GM12878 (cell line): ENCODE measurements at regions not wholly inside any gene's neighbourhood (a gene's known extent, or its start where the extent isn't known, plus 50 kb on each side); places are given as distances from the start of the nearest gene placed in this dataset.

Source experiments
- ATAC-seq: fragments of 200-7000 bp; cut with Tn5 transposase; 3 replicates; pipeline ENCODE4 v1.9.1; 2020; ENCODE audit warnings: mild to moderate bottlenecking, moderate library complexity
- BruUV-seq: library from RNA; stranded (reverse); fragments of 400-500 nt; replicated peaks from 2 replicates; lab custom pipeline; 2021; lab: Mats Ljungman, UMichigan
- CTCF ChIA-PET: fragments of 300-600 bp; sonication (Branson Sonifier 250); formaldehyde crosslinking; extraction: SDS; loops from one replicate; lab custom pipeline; 2021; ENCODE audit warnings: inconsistent platforms; lab: Yijun Ruan, JAX
- POLR2A ChIA-PET: fragments of 350-600 bp; formaldehyde crosslinking; extraction: SDS; loops from one replicate; lab custom pipeline; 2021; ENCODE audit warnings: inconsistent platforms; lab: Charles Lee
- RAD21 ChIA-PET: fragments of 300-600 bp; sonication (Branson Sonifier 250); formaldehyde crosslinking; loops from one replicate; lab custom pipeline; 2023; ENCODE audit warnings: antibody characterized with exemption; ENCODE audit not compliant: unreplicated experiment; lab: Charles Lee
- SMC1A ChIA-PET: fragments of 300-600 bp; sonication (Branson Sonifier 250); formaldehyde crosslinking; loops from one replicate; lab custom pipeline; 2023; ENCODE audit not compliant: unreplicated experiment, uncharacterized antibody; lab: Charles Lee
- DNase-seq: peaks from one replicate; pipeline ENCODE4 v3.0.0-alpha.2; 2011; ENCODE audit warnings: low read depth, low spot score
- FAIRE-seq: peaks from 3 replicates; lab custom pipeline; 2011; peaks lifted over from hg19 to GRCh38; lab: Jason Lieb, UNC
- H2AFZ ChIP-seq: 2 replicates; pipeline ENCODE4 v1.6.0; 2011; ENCODE audit warnings: low read depth, low read length, control low read depth; ENCODE audit not compliant: control insufficient read depth
- H3K27ac ChIP-seq: 2 replicates; pipeline ENCODE4 v1.5.1; 2011; ENCODE audit warnings: control low read depth; ENCODE audit not compliant: control insufficient read depth, insufficient read depth
- H3K27me3 ChIP-seq, 2 experiments: replicated peaks in 1 of 2; 2 replicates each; pipeline versions ENCODE4 v1.6.0 to v1.6.1; 2011; ENCODE audit warnings: low read length in 1 of 2; ENCODE audit not compliant: control insufficient read depth in 2 of 2, insufficient read depth in 2 of 2
- H3K36me3 ChIP-seq, 2 experiments: 2 replicates each; pipeline ENCODE4 v1.5.1; 2011; ENCODE audit warnings: low read length in 1 of 2; ENCODE audit not compliant: control insufficient read depth in 2 of 2, insufficient read depth in 2 of 2
- H3K4me1 ChIP-seq: 2 replicates; pipeline ENCODE4 v1.6.1; 2011; ENCODE audit warnings: mild to moderate bottlenecking, low read length, moderate library complexity, mixed read lengths; ENCODE audit not compliant: control insufficient read depth, insufficient read depth
- H3K4me2 ChIP-seq: 2 replicates; pipeline ENCODE4 v1.6.0; 2011; ENCODE audit warnings: control low read depth; ENCODE audit not compliant: control insufficient read depth, insufficient read depth
- H3K4me3 ChIP-seq: fragments of 200-600 bp; sonication (generic); 2 replicates; pipeline ENCODE4 v1.5.1; 2016
- H3K79me2 ChIP-seq: 2 replicates; pipeline ENCODE4 v1.6.0; 2011; ENCODE audit warnings: low read length; ENCODE audit not compliant: control insufficient read depth, insufficient read depth
- H3K9ac ChIP-seq: 2 replicates; pipeline ENCODE4 v1.8.0; 2011; ENCODE audit warnings: low read length, control low read depth, mixed read lengths; ENCODE audit not compliant: control insufficient read depth, insufficient read depth
- H3K9me3 ChIP-seq: replicated peaks from 3 replicates; pipeline ENCODE4 v1.5.1; 2011; ENCODE audit warnings: mild to moderate bottlenecking, low read length; ENCODE audit not compliant: control insufficient read depth, insufficient read depth
- H4K20me1 ChIP-seq: 2 replicates; pipeline ENCODE4 v1.6.0; 2011; ENCODE audit not compliant: control insufficient read depth, insufficient read depth
- BCLAF1 ChIP-seq: fragments of 450-650 bp; IDR thresholded peaks from 2 replicates; pipeline ENCODE4 v1.6.1; 2017; ENCODE audit warnings: antibody characterized with exemption, mild to moderate bottlenecking, moderate library complexity
- CHD1 ChIP-seq: IDR thresholded peaks from 2 replicates; pipeline ENCODE4 v1.6.1; 2012; ENCODE audit warnings: low read depth, low read length, improper control_type of control experiment
- CREM ChIP-seq: IDR thresholded peaks from 2 replicates; pipeline ENCODE4 v1.6.1; 2014; ENCODE audit warnings: antibody characterized with exemption, low read depth
- CTCF ChIP-seq, 3 experiments: IDR thresholded peaks in 2 of 3; conservative IDR thresholded peaks in 1 of 3; 2 replicates each; pipeline ENCODE4 v1.5.1; 2011; ENCODE audit warnings: low read depth in 3 of 3, low read length in 3 of 3, mild to moderate bottlenecking in 3 of 3, control low read depth in 2 of 3, moderate library complexity in 2 of 3, inconsistent platforms in 1 of 3, mixed read lengths in 1 of 3; ENCODE audit not compliant: control insufficient read depth in 2 of 3, insufficient read depth in 1 of 3; ENCODE audit errors: extremely low read depth in 1 of 3
- E2F8 ChIP-seq: fragments of 450-650 bp; IDR thresholded peaks from 2 replicates; pipeline ENCODE4 v1.6.1; 2018; ENCODE audit warnings: mild to moderate bottlenecking, low read depth, moderate library complexity; ENCODE audit not compliant: partially characterized antibody
- HDAC2 ChIP-seq: fragments of 200-600 bp; sonication (generic); IDR thresholded peaks from 2 replicates; pipeline ENCODE4 v1.6.1; 2017
- NFYB ChIP-seq: IDR thresholded peaks from 2 replicates; pipeline ENCODE4 v1.6.1; 2011; ENCODE audit warnings: low read depth, mild to moderate bottlenecking, low read length, improper control_type of control experiment, moderate library complexity; ENCODE audit not compliant: insufficient read depth
- SP1 ChIP-seq: IDR thresholded peaks from one replicate; pipeline ENCODE4 v1.6.1; 2011; ENCODE audit warnings: low read depth, low read length
- SREBF2 ChIP-seq: IDR thresholded peaks from 2 replicates; pipeline ENCODE4 v1.6.1; 2012; ENCODE audit warnings: mild to moderate bottlenecking, low read length
- STAT1 ChIP-seq: fragments of 450-650 bp; conservative IDR thresholded peaks from 2 replicates; pipeline ENCODE4 v1.6.1; 2014; ENCODE audit warnings: antibody characterized with exemption, mild to moderate bottlenecking
- ZNF384 ChIP-seq: IDR thresholded peaks from 2 replicates; pipeline ENCODE4 v1.6.1; 2012; ENCODE audit warnings: low read depth, mild to moderate bottlenecking, low read length, improper control_type of control experiment, borderline replicate concordance
- ZNF687 ChIP-seq: fragments of 450-650 bp; IDR thresholded peaks from 2 replicates; pipeline ENCODE4 v1.6.1; 2017; ENCODE audit warnings: mild to moderate bottlenecking, moderate library complexity
- WGBS: methylation state at CpG from one replicate; pipeline ENCODE4 v1.1.6; 2016; ENCODE audit warnings: low lambda C conversion rate; ENCODE audit not compliant: insufficient replicate concordance, insufficient coverage; ENCODE audit errors: missing lambda C conversion rate; 5-methylcytosine and 5-hydroxymethylcytosine counted together
- in situ Hi-C: fragments of 300-500 bp; cut with MboI; formaldehyde crosslinking; loops from 9 replicates; pipeline ENCODE4 v1.14.3; 2018; ENCODE audit warnings: mixed read lengths
- intact Hi-C: fragments of 100-400 bp; cut with micrococcal nuclease; formaldehyde crosslinking; loops from one replicate; pipeline ENCODE4 v1.14.2; 2022; ENCODE audit not compliant: unreplicated experiment

- no peak overlapping the region for H3K27ac ChIP-seq
- H3K9me3 ChIP-seq, result no peaks in the 10 kb centered on the region
- no peaks in the 10 kb centered on the region for H3K79me2 ChIP-seq
- H3K27me3 ChIP-seq, result no peaks in the 10 kb centered on the region
- intact Hi-C loops (no loop called here), in situ Hi-C loops (no loop called here)
- no peak overlapping the region for H3K9ac ChIP-seq
- WGBS, result 0% methylated on average over 1 of the region's 1 CpG
- DNase-seq (no peak), FAIRE-seq (no peak), ATAC-seq (no peak)
- POLR2A ChIA-PET, result no interaction called here
- H2AFZ ChIP-seq, result no peak overlapping the region
- no peak overlapping the region for H3K4me2 ChIP-seq
- SMC1A ChIA-PET, result interaction anchor here (0.7 kb wide), 1 partner anchor 1009 kb away, joined by 3 read pairs; no protein-coding TSS in a partner anchor
- H3K36me3 ChIP-seq, result no peaks in the 10 kb centered on the region
- CTCF ChIA-PET, result interaction anchor here (1.5 kb wide), 1 partner anchor 34 kb away, joined by 3 read pairs; no protein-coding TSS in a partner anchor
- no TSS peak for BruUV-seq
- RAD21 ChIA-PET, result no interaction called here
- no peaks in the 10 kb centered on the region for H3K4me1 ChIP-seq
- no peaks in the 10 kb centered on the region for H4K20me1 ChIP-seq
- no peak overlapping the region for H3K4me3 ChIP-seq
- no peak for TF ChIP-seq SP1
- no peak for TF ChIP-seq CTCF (IDR thresholded peaks at IDR 0.05 in 2 of 3, conservative IDR thresholded peaks at IDR 0.05 in 1 of 3; ENCODE audit: control insufficient read depth in 2 of 3, extremely low read depth in 1 of 3, insufficient read depth in 1 of 3, low read depth in 3 of 3, low read length in 3 of 3)
- no peak for TF ChIP-seq STAT1
- no peak for TF ChIP-seq BCLAF1
- TF ChIP-seq ZNF687, result no peak
- TF ChIP-seq NFYB, result no peak
- no peak for TF ChIP-seq SREBF2
- no peak for TF ChIP-seq ZNF384
- TF ChIP-seq CREM, result no peak
- no peak for TF ChIP-seq HDAC2
- TF ChIP-seq CHD1, result no peak
- no peak for TF ChIP-seq E2F8
Measured at GRCh38 chr5:99644822-99645221, 716.0 kb upstream of the CHD1 start.
